Stimulated activated CD4-positive, alpha-beta T cell treated with anti-CD3 and anti-CD28 coated beads, Interleukin-12 subunit alpha, Interleukin-12 subunit beta, amount 100 ng/mL, for 24 hours (primary cell): ENCODE measurements at regions not wholly inside any gene's neighbourhood (a gene's known extent, or its start where the extent isn't known, plus 50 kb on each side); places are given as distances from the start of the nearest gene placed in this dataset.
"Not testable (repeated sequence)": the region's sequence is repeated elsewhere in the genome, so short reads cannot be mapped to it uniquely, and the experiment has no call there.

Experiments used
- DNase-seq, 2 experiments: peaks; one replicate each; pipeline ENCODE4 v3.0.0-alpha.2; 2020; ENCODE audit warnings: low read depth in 2 of 2

DNA sequence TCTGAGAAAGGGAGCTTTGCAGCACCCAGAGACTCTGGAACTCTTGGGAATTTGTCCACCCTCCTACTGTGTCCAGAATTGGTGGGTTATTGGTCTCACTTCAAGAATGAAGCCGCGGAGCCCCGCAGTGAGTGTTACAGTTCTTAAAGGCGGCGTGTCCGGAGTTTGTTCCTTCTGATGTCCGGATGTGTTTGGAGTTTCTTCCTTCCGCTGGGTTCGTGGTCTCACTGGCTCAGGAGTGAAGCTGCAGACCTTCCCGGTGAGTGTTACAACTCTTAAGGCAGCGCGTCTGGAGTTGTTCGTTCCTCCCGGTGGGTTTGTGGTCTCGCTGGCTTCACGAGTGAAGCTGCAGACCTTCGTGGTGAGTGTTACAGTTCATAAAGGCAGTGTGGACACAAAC is 824.7 kb downstream of the LRRTM4 start:
- DNase-seq = not testable (repeated sequence)

DNA sequence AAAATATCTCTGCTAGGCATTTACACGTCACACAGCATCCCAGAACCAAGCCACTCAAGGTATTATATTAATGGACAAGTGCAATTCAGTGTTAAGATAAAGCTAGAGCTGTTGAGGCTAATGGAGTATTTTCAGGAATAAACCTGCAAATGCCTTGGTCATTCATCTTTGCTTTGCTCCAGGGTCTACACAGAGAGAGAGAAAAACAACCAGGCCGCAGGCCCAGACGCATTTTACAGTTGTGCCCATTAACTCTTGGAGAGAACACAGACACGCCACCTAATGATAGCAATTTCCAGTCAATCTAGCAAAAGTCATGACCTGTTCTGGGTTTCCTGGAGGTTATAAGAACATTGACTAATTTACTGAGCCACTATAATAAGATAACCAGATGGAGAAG is 829.3 kb downstream of the LRRTM4 start:
- DNase-seq = no peak

DNA sequence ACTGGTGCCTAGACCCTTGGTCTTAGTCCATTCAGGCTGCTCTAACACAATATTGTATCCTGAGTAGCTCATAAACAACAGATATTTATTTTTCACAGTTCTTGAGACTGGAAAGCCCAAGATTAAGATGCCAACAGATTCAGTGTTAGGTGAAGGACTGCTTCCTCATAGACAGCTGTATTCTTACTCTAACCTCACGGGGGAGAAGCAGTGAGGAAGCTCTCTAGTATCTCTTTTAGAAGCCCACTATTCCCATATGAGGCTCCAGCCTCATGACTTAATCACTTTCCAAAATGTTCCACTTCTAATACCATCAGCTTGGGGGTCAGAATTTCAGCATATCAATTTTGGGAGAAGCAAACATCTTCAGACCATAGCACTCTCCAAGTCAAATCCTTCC is 833.4 kb downstream of the LRRTM4 start:
- no peak for DNase-seq

DNA sequence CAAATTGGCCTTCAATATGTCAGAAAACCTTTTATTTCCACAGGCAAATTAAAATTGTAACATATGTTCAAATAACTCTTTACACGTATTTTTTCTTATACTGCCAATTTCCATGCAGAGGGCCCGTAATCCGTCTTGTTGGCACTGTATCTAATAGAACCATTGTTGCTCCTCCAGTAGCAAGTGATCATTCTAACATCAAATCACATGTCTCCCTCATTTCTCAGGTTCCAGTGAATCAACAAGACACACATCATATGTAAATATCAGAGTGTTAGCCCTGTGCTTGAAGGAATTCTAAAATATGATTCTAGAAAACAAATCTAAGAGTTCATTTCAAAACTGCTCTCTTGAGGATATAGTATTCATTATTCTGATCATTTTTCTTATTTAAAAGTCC is 834.3 kb downstream of the LRRTM4 start:
- DNase-seq = no peak

DNA sequence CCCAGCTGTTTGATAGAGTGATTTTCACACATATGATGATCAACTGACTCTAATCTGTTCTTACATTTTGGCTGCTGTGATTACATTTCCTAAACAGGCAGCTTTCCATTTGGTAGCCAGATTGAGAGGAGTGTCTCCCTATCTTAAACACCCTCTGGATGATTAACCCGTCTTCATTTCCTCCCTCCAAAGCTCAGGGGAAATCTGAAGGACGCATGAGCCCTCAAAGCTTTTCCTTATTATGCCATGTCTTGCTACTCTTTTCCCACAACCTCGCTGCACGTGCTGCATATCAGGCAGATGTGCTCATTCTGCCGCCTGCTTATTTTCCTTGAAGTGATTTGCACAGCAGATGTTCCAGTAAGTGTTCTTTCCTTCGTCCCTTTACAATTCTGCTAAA is 837.4 kb downstream of the LRRTM4 start:
- no peak for DNase-seq

DNA sequence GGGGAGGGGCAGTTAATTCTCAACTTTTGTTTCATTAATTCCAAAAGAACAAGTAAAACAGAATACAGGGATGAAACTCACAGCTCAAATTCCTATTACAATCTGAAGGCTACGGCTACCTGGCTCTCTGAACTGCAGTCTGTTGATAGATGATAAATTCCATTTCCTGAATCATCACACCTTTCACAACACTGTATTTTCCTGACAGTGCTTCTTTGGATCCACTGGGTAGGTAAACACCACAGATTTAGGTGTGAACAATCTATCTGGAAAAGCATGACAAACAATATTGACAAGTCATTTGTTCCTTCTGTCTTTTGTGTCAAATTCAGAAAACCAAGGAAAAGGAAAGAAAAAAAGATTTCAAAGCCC is 843.2 kb downstream of the LRRTM4 start:
- DNase-seq = no peak

DNA sequence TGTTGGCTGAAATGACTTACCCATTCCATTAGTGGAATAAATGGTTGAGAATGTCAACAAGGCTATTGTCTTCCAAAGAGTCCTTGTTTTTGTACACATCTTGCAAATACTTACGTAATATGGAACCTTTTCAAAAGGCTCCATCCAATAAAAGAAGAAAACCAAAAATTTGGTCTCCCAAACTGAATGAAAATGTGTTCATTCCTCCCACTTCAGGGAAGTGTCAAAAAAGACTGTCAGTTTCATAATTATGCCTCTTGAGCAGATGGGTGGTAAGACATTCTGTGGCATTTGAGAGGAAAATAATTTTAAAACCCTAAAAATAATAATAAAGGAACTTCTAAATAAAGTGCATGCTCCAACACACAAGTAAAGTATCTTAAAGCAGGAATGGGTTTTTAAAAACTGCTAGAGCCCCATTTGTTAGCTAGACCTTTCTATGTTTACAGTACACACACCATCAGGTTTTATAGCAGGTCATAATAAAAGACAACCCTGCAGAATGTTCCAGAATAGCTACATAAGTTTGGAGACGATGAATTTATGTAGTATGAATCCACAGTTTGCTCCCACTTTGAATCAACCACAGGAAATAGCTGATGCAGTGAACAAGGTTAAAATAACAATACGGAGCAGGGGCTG is 843.7 kb downstream of the LRRTM4 start:
- no peak for DNase-seq

DNA sequence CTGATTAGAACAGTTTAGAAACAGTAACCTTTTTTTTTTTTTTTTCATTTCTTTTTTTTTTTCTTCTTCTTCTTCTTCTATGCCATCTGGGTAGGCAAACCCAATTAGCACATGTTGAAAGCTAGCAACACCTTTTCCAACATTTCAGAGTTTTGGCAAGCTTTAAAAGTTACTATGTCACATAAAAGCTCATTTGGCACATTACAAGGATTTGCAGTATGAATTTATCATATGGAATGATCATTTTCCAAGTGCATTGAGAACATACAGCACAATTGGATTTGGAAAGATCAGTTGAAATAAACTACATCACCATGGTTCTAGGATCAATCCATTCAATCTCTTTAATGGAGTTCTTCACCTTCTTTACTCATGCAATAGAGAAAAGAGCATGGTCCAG is 847.0 kb downstream of the LRRTM4 start:
- no peak for DNase-seq

DNA sequence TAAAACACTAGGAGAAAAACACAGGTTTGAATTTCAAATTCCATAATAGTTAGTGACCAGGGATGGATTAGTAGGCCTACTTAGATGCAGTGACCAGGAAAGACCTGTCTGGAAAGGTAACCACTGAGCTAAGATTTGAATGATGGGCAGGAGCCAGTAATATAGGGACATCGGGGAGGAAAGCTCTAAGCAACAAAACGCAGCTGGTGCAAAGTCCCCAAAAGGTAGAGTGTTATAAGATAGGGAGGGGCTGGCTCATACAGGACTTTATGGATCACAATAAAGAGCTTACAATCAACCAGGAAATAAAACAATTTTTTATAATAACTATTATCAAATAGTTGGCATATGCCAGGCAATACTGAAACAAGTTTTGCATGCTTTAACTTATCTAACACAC is 849.4 kb downstream of the LRRTM4 start:
- DNase-seq = no peak

DNA sequence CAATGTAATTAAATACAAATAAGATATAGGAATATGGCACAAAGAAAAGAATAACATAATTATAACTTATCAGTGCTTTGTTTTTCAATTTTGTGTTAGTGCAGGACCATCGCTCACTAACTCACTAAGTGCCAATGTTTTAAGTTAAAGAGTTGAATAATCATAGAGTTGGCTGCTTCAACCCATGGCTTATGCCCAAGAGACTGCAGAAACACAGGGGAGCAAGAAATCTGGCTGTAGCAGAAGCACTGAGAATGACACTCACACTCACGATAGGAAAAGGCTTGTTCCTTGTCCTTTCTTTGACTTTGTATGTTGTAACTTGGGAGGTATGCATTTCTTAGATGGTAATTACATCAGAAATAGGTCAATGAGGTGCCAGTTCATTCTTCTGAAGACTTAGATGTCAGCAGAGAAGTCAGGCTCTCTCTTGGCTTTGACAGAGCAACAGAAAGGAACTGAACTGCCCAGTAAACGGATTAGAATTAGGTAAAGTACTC is 852.2 kb downstream of the LRRTM4 start:
- no peak for DNase-seq

DNA sequence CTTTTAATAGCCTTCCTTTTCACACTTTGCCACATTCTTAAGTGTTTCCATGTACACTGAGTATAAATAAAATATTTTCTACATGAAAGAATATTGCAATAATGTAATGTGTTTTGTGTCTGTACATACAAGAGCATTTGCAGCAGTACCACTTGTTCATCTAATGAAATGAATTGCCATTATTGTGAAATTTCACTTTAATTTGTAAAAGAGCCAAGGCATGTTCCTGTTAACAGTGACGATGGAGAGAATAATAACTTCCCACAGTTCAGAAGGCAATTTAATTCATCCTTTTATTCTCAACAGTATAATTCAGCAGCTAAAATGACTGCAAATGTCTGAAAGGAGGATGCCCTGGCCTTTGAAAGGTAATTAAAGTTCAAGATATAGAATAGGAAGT is 853.9 kb downstream of the LRRTM4 start:
- DNase-seq = no peak

DNA sequence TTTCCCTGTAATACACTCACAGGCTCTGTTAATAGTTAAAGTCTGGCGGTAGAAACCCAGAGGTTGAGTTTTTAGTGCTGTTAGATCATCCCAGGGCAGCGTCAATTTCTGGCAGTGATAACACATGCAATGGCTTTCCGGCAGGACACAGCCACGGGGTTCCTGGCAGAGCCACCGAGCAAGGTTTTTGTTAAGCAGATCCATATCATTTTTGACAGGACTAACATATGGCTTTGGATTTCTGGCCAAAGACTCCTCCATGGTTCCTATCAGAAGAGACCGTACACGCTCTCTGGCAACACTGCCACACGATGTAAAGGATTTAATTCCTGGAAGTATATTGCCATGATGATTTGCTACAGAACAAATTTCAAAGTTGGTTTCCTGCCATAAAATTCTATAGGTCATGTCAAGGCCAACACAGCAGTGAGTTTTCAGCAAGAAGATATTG is 854.3 kb downstream of the LRRTM4 start:
- DNase-seq = no peak

DNA sequence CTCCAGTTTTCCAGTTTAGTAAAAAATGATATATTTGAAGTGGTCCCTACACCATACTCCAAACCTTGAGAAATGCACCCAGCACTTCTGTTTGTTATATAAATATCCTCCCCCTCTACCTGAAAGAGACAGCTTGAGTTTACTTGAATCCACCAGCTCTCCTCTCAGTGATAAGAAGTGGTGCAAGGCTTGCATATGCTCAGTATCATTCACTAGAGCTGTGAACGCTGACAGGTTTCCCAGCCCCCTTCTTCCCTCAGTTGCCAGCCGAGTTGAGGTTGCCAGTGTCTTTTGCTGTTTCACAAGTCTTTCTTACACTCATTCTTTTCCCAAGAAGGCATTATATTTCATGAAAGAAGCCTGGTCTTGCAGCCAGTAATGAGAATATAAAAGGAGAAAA is 880.0 kb downstream of the LRRTM4 start:
- DNase-seq = no peak

DNA sequence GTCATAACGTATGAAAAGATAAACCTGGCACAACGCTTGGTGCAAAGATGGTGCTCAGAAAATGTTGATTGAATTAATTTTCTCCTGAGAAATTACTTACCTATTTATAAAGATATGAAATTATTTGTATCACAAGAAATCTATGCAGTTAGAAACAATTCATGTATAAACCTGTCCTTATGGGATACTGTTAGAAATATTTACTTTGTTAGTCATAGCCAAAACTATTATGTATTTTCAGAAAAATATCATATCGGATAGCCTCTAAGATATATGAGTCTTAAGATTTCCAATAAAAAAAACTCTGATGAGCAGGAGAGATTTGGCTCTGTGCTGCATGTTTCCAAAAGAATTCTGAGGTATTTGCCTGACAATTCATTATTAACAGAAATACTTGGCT is 880.7 kb downstream of the LRRTM4 start:
- DNase-seq = no peak

DNA sequence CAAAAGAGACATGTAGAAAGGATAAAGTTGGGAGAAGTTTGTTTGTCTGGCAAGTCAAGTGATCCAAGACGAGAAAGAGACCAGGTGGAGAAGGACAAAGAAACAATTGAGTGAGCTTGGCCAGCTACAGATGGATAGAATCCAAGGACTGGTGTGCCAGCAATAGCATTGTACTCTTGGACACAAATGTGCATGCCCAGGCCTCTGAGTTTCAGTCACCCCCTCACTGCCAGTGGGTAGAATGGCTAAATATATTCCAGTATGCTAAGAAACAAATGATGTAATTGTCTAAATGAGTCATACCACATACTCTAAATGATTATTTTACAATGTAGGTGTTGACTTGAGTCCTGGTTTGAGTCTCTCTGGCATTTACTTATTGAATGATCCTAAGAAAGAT is 881.3 kb downstream of the LRRTM4 start:
- DNase-seq = no peak

DNA sequence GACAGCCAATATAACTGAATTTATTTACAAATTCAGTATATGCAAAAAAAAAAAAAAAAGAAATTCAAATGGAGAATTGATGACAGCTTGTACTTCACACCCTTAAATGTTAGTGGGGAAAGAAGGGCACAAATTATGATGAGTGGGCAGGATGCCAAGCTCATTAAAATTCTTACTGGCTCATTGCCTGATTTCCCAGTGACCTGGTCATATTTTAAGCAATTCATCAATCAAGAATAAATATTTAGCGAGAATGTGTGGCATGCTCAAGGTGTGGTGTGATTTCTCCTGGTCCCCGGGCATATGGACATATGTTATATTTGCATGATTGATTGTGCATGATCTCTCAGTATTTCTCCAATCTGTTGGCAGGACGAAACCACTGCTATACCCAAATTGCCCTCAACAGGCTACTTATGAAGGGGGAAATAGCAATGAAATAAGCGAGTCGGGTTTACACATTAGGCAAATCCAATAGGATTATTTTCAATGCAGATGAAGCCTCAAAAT is 883.0 kb downstream of the LRRTM4 start:
- DNase-seq = no peak

DNA sequence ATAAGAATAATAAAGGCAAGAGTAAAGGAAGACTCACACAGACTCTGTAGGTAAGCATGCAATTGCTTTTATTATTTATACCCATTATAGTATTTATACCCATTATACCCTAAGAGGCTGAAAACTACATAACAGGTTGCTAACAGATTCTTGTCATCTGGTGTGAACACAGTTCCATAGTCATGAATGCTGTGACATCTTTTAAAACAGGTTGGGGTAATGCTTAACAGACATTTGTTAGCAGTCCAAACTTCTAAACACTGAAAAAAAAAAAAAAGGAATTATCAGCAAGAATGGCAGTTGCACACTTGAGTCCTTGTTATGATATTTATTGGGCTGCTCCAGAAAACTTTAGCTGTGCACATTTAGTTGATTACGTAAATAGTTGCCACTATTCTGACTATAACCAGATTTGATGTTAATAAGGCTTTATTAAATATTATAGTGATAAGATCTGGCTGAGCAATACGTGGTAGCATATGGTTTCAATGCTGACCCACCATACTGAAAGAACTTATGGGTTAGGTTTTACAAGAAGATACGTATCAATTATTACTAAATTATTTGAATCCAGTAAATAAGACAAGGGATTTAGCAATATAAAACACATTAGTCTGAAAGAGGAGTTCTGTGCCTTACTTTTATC is 888.8 kb downstream of the LRRTM4 start:
- DNase-seq = no peak

DNA sequence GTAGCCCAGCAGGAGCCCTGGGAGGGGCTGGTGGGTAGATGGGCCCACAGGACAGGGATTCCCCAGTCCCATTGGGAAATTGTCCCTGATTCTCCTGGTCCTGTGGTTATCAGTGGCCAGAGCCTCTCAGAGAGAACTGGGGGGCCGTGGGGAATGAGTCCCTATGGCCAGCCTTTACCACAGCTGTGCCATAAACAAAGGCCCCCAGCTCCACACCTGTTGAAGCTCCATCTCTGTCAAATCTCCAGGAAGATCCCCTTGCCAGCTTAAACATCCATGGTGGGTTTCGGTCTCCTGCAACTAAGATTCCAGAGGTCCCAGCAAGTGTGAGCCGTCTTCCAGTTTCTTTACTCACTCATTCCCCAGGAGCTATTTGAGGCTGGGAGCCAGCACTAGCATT is 897.1 kb downstream of the LRRTM4 start:
- no peak for DNase-seq

DNA sequence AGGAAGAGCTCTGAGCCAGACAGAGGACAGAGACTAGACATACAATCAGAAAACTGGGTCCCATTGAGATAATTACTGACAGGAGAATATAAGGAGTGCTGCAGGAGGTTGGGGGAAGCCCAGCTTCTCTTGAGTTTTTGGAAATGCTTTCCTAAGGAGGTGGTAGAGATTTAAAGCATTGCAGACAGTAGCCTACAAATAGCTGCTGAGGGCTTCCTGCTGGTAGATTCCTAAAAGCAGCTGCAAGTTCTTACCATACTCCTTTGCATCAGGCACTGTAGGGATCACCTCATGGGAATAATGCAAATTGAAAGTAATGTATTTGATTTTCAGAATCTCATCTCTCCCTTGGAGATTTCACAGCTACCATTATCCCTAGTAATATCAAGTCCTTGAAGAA is 902.6 kb upstream of the GCFC2 start:
- DNase-seq = no peak

DNA sequence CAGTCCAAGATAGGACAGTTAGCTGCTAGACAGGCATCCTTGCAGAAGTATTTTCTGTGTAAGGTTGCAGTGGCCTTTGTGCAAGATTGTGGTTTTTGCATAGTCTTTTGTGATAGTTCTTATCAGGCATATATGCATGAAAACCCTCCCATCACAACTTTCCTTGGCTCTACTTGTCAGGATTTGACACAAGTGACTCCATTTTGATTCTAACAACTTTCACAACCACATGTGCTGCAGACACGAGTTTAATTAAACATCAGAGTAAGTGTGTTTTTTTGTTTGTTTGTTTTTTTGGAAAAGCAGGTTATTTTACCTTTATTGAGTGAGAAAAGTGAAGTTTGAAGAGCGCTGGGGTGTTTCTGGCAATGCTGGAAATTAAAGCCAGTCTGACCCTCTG is 902.0 kb upstream of the GCFC2 start:
- DNase-seq = no peak

DNA sequence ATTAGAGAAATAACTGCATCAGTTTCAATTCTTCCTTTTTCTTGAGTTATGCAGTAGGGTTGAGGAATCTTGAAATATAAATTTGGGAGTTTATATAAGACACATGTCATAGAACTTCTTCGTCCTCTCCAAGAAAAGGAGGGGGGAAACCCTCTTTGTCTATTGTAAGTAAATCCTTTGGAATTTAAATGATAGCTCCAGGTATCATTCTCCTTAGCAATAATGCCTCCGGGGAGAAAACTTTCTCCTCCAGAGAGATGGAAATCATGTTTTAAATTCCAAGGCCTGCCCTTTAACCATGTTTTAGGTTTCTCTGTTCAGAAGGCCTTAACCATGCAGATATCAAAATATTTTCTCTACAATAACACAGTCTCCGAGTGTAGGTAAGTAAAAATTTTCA is 899.7 kb upstream of the GCFC2 start:
- no peak for DNase-seq

DNA sequence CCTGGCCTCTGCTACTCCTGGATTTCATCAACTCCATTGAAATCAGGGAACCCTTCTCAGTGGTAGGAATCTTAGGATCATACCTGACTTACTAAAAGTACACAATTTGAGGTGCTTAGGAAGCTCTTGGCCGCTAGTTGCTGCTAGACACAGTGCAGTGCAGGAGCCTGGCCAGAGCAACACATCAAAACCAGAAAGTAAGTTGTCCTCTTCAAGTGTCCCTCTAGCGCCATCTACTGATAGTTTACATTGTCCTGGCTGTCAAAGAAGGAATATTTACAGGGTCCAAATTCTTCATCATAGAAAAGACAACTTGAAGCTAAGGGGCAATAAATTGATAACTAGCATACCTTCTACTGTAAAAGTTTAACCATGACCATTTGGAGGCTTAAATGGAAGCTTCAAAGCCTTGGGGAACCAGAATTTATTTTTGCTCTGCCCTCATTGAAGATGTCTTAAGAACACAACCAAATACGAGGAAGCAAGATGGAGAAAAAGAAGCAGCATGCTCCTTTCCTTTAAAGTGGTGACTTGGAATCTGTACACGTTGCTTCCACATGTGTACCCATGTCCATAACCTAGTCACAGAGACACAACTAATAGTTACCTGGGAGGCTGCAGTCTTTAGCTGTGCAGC is 889.1 kb upstream of the GCFC2 start:
- DNase-seq = no peak

DNA sequence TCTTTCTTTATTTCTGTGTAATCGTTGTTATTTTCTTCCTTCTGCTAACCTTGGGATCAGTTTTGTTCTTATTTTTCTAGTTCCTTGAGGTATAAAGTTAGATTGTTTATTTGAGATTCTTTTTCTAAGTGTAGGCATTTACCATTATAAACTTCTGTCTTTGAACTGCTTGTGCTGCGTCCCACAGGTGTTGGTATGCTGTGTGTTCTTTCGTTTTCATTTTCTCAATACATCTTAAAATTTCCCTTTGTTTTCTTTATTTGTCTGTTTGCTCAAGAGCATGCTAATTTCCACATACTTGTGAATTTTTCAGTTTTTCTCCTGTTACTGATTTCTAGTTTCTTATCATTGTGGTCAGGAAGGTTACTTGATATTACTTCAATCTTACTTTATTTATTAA is 873.8 kb upstream of the GCFC2 start:
- no peak for DNase-seq
